CD14-positive monocyte (primary cell): ENCODE measurements at regions not wholly inside any gene's neighbourhood (a gene's known extent, or its start where the extent isn't known, plus 50 kb on each side); places are given as distances from the start of the nearest gene placed in this dataset.

Experiments used
- DNase-seq, 3 donors: peaks; one replicate each; pipeline ENCODE4 v3.0.0-alpha.2; 2011 to 2022
- H2AFZ ChIP-seq: 2 replicates; pipeline ENCODE4 v1.6.0; 2012; ENCODE audit warnings: mild to moderate bottlenecking, low read depth, low read length, inconsistent platforms; ENCODE audit not compliant: insufficient read depth, poor library complexity, severe bottlenecking
- H3K27ac ChIP-seq, 2 donors: 1 replicate in 1 of 2; 2 replicates in 1 of 2; pipeline ENCODE4 v1.5.1; 2012 to 2013; ENCODE audit warnings: low read length in 2 of 2, control low read depth in 1 of 2, inconsistent platforms in 1 of 2, low read depth in 1 of 2, mild to moderate bottlenecking in 1 of 2
- H3K27me3 ChIP-seq, 2 donors: one replicate each; pipeline versions ENCODE4 v1.6.0 to v1.6.1; 2011 to 2013; ENCODE audit warnings: low read length in 2 of 2; ENCODE audit not compliant: control insufficient read depth in 2 of 2, insufficient read depth in 2 of 2
- H3K36me3 ChIP-seq, 2 donors: replicated peaks in 1 of 2; 1 replicate in 1 of 2; 2 replicates in 1 of 2; pipeline versions ENCODE4 v1.5.1 to v1.6.1; 2012 to 2013; ENCODE audit warnings: low read length in 2 of 2, control low read depth in 1 of 2, inconsistent platforms in 1 of 2, mild to moderate bottlenecking in 1 of 2; ENCODE audit not compliant: insufficient read depth in 2 of 2, control insufficient read depth in 1 of 2
- H3K4me1 ChIP-seq, 2 donors: 1 replicate in 1 of 2; 2 replicates in 1 of 2; pipeline versions ENCODE4 v1.5.1 to v1.6.1; 2012 to 2013; ENCODE audit warnings: low read length in 2 of 2, control low read depth in 1 of 2, inconsistent platforms in 1 of 2, mild to moderate bottlenecking in 1 of 2, moderate library complexity in 1 of 2; ENCODE audit not compliant: insufficient read depth in 2 of 2, control insufficient read depth in 1 of 2
- H3K4me2 ChIP-seq: replicated peaks from 2 replicates; pipeline ENCODE3; 2012; ENCODE audit warnings: low read length, moderate library complexity, mild to moderate bottlenecking; ENCODE audit not compliant: poor library complexity, severe bottlenecking; ENCODE audit errors: extremely low read depth
- H3K4me3 ChIP-seq, 3 experiments: fragments of 200-600 bp in 1 of 3; sonication (generic) in 1 of 3; replicated peaks in 1 of 3; 1 replicate in 2 of 3; 2 replicates in 1 of 3; pipeline ENCODE4 v1.5.1; 2011 to 2013; ENCODE audit warnings: low read length in 3 of 3, mild to moderate bottlenecking in 3 of 3, control low read depth in 2 of 3, low read depth in 2 of 3, inconsistent platforms in 1 of 3, moderate library complexity in 1 of 3
- H3K79me2 ChIP-seq: 2 replicates; pipeline ENCODE4 v1.6.0; 2012; ENCODE audit warnings: mild to moderate bottlenecking, control low read depth, inconsistent platforms, low read length, moderate library complexity; ENCODE audit not compliant: insufficient read depth
- H3K9ac ChIP-seq: 2 replicates; pipeline ENCODE4 v1.6.0; 2017; ENCODE audit warnings: low read length, mild to moderate bottlenecking; ENCODE audit not compliant: insufficient read depth, poor library complexity, severe bottlenecking
- H3K9me3 ChIP-seq, 2 donors: replicated peaks in 1 of 2; 1 replicate in 1 of 2; 2 replicates in 1 of 2; pipeline versions ENCODE4 v1.5.1 to v1.6.1; 2012 to 2013; ENCODE audit warnings: low read length in 2 of 2, control low read depth in 1 of 2; ENCODE audit not compliant: control insufficient read depth in 1 of 2, insufficient read depth in 1 of 2
- H4K20me1 ChIP-seq: 2 replicates; pipeline ENCODE4 v1.6.0; 2012; ENCODE audit warnings: mild to moderate bottlenecking, low read length, control low read depth, moderate library complexity; ENCODE audit not compliant: insufficient read depth
- H3K27ac Mint-ChIP-seq, 7 donors: one replicate each; pipeline ENCODE4 v1.8.0; 2020; ENCODE audit warnings: mild to moderate bottlenecking in 7 of 7, mixed read lengths in 7 of 7, moderate library complexity in 6 of 7, inconsistent platforms in 2 of 7
- H3K27me3 Mint-ChIP-seq, 3 donors: one replicate each; pipeline ENCODE4 v1.8.0; 2021 to 2022; ENCODE audit warnings: low read depth in 3 of 3, mild to moderate bottlenecking in 3 of 3, mixed read lengths in 3 of 3, moderate library complexity in 3 of 3, inconsistent platforms in 1 of 3
- H3K36me3 Mint-ChIP-seq, 2 donors: one replicate each; pipeline ENCODE4 v1.8.0; 2020; ENCODE audit warnings: mixed read lengths in 2 of 2, inconsistent platforms in 1 of 2, mild to moderate bottlenecking in 1 of 2
- H3K4me1 Mint-ChIP-seq: one replicate; pipeline ENCODE4 v1.8.0; 2020; ENCODE audit warnings: mild to moderate bottlenecking, mixed read lengths
- H3K4me3 Mint-ChIP-seq, 2 donors: one replicate each; pipeline ENCODE4 v1.8.0; 2020; ENCODE audit warnings: mild to moderate bottlenecking in 2 of 2, mixed read lengths in 2 of 2, moderate library complexity in 1 of 2
- H3K9me3 Mint-ChIP-seq, 7 donors: one replicate each; pipeline ENCODE4 v1.8.0; 2020 to 2022; ENCODE audit warnings: mixed read lengths in 7 of 7, mild to moderate bottlenecking in 6 of 7, moderate library complexity in 6 of 7, inconsistent platforms in 2 of 7
- WGBS: methylation state at CpG from one replicate; pipeline ENCODE4 v1.1.5; 2013; ENCODE audit warnings: missing lambda C conversion rate; ENCODE audit not compliant: insufficient coverage; 5-methylcytosine and 5-hydroxymethylcytosine counted together
- intact Hi-C, 2 donors: fragments of 100-400 bp; cut with micrococcal nuclease; formaldehyde crosslinking; loops; one replicate each; pipeline versions ENCODE4 v1.15.0 to v1.15.1; 2023
- TF ChIP-seq, protein P1 (sequence below): fragments of 200-600 bp; IDR thresholded peaks from one replicate; pipeline ENCODE4 v1.8.0; 2022; ENCODE audit warnings: antibody characterized with exemption, mild to moderate bottlenecking

DNA sequence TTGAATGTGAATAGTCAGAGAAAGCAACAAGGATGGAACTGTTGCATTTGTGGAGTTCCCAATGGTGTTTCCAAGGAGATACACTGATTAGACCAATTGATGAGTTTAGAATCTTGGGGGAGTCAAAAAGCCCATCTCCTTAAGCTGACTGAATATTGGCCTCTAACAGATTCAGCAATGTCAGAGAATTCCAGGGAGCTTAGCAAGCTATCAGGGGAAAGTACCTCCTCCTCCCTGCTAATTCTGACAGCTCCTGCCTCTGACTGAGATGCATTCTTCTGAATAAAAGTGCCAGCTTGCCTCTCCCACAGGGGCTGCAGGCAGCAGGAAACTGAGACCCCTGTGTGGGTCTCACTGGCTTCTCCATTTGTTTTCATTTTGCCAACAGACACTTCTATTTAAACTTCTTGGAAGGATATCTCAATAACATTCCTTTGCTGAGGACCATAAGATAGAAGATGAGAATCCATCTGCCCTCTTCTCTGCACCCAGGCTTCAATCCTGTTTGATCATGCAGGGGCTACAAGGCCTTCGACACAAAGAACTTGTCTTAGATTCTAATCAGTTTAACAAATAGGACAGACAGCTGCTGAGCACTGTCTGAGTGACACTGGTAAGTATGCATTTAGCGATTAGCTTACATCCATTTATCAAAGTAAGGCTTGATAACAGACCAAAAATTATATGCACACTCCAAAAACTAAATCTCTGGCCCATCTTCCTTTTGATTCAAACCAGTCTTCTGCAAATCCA is 1080.8 kb downstream of the TUSC7 start:
- H3K36me3 ChIP-seq: no peaks in the 10 kb centered on the region
- no peak overlapping the region for H3K4me3 ChIP-seq
- Mint-ChIP-seq H3K27ac (no peak overlapping the region), H3K4me1 (no peaks in the 10 kb centered on the region), H3K4me3 (no peak overlapping the region), H3K9me3 (peaks cover 0 to 3% (median 0%) of the 10 kb centered on the region in 7 donors), H3K36me3 (no peaks in the 10 kb centered on the region), H3K27me3 (peaks cover 0 to 2% (median 1%) of the 10 kb centered on the region in 3 donors)
- no peak overlapping the region for H2AFZ ChIP-seq
- H3K79me2 ChIP-seq: no peaks in the 10 kb centered on the region
- no peak overlapping the region for H3K9ac ChIP-seq
- TF ChIP-seq, protein P1, sequence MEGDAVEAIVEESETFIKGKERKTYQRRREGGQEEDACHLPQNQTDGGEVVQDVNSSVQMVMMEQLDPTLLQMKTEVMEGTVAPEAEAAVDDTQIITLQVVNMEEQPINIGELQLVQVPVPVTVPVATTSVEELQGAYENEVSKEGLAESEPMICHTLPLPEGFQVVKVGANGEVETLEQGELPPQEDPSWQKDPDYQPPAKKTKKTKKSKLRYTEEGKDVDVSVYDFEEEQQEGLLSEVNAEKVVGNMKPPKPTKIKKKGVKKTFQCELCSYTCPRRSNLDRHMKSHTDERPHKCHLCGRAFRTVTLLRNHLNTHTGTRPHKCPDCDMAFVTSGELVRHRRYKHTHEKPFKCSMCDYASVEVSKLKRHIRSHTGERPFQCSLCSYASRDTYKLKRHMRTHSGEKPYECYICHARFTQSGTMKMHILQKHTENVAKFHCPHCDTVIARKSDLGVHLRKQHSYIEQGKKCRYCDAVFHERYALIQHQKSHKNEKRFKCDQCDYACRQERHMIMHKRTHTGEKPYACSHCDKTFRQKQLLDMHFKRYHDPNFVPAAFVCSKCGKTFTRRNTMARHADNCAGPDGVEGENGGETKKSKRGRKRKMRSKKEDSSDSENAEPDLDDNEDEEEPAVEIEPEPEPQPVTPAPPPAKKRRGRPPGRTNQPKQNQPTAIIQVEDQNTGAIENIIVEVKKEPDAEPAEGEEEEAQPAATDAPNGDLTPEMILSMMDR: no peak
- H3K27ac ChIP-seq: no peak overlapping the region
- no peak overlapping the region for H3K4me2 ChIP-seq
- H3K27me3 ChIP-seq: no peaks in the 10 kb centered on the region
- WGBS: 100% methylated on average over 1 of the region's 2 CpGs
- no peaks in the 10 kb centered on the region for H3K4me1 ChIP-seq
- intact Hi-C loops: no loop called here
- H3K9me3 ChIP-seq: no peaks in the 10 kb centered on the region
- DNase-seq: no peak
- H4K20me1 ChIP-seq: no peaks in the 10 kb centered on the region

DNA sequence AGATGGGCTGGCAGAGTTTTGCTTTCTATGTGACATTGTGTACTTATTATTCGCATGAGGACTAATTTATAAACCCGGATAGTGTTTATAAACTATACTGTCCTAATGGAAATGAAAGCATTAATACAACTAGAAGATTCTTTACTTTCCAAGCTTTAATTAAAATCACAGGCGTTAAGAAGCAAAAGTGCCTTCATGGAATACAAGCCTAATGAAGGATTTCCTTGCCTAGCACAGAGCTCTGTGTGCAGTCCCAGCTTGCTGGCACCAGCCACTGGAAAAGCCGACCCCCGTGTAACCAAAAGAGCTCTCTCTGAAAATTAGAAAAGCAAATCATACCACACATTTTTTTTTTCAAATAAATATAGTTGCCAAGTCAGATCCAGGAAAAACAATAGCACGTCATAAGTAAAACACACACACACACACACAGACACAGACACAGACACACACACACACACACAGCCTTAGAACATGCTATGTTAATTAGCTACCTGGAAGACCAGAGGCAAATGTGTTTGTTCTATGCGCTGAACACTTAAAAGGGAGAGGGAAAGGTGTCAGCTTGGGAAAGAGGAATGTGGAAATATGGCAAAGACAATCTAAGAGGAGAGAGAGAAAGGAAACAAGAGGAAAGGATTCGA is 1084.2 kb downstream of the TUSC7 start:
- H3K36me3 ChIP-seq: no peaks in the 10 kb centered on the region
- no peaks in the 10 kb centered on the region for H3K27me3 ChIP-seq
- H3K4me3 Mint-ChIP-seq: no peak overlapping the region
- H2AFZ ChIP-seq: no peak overlapping the region
- 81% methylated on average over 4 of the region's 8 CpGs for WGBS
- H3K79me2 ChIP-seq: no peaks in the 10 kb centered on the region
- H3K9me3 ChIP-seq: no peaks in the 10 kb centered on the region
- TF ChIP-seq, protein P1: no peak
- no peak overlapping the region for H3K27ac ChIP-seq
- DNase-seq: no peak
- no peaks in the 10 kb centered on the region for H3K36me3 Mint-ChIP-seq
- no peak overlapping the region for H3K4me3 ChIP-seq
- no peak overlapping the region for H3K4me2 ChIP-seq
- no peaks in the 10 kb centered on the region for H4K20me1 ChIP-seq
- H3K27ac Mint-ChIP-seq: no peak overlapping the region
- peaks cover 0 to 2% (median 0%) of the 10 kb centered on the region in 3 donors for H3K27me3 Mint-ChIP-seq
- no peak overlapping the region for H3K9ac ChIP-seq
- peaks cover 0 to 3% (median 0%) of the 10 kb centered on the region in 7 donors for H3K9me3 Mint-ChIP-seq
- intact Hi-C loops: no loop called here
- H3K4me1 Mint-ChIP-seq: no peaks in the 10 kb centered on the region
- H3K4me1 ChIP-seq: no peaks in the 10 kb centered on the region
